Putamen (tissue), 1 donor: ENCODE measurements at regions not wholly inside any gene's neighbourhood (a gene's known extent, or its start where the extent isn't known, plus 50 kb on each side); places are given as distances from the start of the nearest gene placed in this dataset.

Experiments
- DNase-seq: peaks from one replicate; pipeline ENCODE4 v3.0.0-alpha.2; 2016; ENCODE audit warnings: low spot score

DNA sequence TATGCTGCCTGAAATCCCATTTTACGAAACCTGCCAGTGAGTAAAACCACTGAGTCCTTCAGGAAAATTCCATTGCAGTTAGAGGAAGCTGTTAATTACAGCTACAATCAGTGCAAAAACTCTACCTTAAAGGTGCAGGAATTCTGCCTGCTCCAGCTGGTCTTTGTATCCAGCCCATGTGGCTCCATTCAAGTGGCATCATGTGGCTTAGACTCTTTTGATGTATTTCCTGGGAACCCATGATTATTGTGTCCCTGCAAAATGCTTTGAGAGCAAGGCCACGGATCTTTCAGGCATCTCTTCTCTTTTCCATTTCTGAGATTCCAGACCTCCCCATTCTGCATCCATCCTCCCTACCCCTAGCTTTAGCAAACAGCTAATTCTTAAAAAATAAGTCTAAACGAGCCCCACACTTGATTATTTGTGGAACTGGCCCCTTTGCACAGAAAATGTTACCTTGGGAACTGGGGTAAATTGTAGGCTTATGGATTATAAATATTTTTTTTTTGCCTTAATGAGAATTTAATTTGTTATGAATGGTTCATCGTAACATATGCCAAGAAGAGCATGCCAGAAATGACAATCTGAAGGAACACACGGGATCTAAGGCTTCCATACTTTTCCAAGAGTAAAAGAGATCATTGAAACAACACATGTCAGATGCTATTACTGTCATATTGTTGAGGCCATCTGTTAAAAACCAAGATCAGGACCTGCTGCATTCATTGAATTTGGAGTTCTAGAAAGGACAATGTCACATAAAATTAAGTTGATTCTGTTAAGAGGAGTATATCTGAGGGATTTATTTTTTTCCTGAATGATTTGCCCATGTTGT lies 144.6 kb downstream of the TPH2 start:
- DNase-seq, result no peak

DNA sequence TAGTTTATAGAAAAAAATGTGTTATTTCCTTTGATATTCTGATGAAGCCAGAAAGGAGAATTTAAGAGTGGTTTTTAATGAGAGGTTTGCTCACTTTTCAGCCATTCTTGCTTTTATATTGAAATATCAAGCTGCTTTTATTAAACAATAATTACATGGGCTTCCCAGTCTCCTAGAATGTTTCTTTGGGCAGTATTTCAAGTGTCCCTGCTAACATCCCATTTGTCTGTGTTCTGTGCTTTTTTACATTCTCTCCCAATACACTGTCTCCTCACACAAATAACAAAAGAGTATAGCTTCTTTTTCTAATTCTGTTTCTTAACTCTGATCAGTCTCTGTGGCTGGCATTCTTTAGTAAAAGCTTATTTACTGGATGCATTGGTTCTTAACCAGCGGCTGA lies 145.4 kb downstream of the TPH2 start:
- no peak for DNase-seq

DNA sequence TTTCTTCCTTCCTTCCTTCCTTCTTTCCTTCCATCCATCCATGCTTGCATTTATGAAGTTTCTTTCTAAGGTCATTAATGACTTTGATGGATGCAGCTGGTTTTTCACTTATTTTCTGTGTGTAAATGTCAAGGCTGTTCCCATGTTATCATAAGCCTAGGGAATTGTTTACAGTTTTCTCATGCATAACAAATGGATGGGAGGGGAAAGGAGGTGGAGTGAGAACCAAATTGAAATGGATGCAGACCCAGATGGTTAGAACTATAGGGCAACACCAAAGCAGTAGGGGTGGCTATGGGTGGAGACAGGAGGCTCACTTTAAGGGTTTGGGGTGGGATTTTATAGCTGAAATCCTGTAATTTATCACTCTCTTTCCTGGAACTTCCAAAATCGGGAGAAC lies 146.2 kb downstream of the TPH2 start:
- DNase-seq, result no peak

DNA sequence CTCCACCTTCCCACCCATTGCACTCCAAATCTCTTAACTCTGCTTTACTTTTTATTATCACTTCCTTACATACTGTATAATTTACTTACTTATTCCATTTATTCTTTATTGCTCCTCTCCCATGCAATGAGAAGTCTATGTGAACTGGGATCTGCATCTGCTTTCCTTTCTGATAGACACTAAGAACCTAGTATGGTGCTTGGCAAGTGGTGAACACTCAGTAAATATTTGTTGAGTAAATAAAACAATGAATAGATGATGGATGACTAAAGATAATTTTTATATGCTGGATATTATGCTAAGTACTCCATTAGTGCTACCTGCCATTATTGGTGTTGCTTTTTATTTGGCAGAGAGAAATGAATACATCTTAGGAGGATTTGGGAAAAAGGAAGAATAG lies 151.0 kb downstream of the TPH2 start:
- DNase-seq, result no peak

DNA sequence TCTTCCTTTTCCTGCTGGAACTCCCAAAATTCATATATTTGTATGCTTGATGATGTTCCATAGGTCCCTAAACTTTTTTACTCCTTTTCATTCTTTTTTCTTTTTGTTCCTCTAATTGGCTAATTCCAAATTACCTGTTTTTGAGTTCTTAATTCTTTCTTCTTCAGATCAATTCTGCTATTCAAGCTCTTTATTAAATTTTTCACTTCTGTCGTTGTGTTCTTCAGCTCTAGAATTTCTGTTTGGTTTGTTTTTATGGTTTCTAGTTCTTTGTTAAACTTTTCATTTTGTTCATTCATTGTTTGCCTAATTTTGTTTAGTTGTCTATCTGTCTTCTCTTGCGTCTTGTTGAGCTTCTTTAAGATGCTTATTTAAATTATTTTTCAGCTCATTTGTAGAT lies 154.8 kb downstream of the TPH2 start:
- no peak for DNase-seq

DNA sequence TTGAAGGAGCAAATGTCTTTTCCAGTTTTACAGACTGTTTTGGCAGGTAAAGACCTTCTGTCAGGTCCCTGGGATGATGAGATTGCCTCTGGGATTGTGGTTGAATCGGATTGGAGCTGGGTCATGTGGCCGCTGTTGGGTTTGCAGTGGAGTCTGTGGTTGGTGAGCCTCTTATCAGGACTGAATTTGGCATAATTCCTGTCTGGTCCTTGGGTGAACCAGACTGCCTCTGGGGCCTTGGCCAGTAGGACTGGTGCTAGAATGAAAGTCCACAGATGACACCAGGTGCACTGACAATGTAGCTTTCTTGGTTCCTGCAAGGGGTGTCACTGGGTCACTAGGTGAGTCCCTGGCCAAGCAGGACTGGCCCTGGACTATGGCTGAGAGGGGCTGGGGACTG lies 155.3 kb downstream of the TPH2 start:
- no peak for DNase-seq

DNA sequence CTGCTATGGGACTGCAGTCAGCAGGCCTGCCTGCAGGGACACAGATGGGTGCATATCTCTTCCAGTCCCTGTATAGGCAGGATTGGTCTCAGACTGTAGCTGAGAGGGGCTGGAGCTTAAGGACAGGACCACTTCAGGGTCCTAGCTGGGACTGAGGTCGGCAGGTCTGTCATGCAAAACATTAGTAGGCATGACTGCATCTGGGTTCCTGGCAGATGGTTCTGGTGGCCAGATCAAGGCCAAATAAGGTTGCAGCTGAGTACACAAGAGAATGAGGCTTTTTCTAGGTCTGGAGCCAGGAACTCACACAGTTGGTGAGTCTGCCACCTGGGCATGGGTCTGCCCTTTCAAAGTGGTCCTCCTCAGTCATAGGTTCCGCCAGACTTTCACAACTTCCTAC lies 155.8 kb downstream of the TPH2 start:
- DNase-seq, result no peak

DNA sequence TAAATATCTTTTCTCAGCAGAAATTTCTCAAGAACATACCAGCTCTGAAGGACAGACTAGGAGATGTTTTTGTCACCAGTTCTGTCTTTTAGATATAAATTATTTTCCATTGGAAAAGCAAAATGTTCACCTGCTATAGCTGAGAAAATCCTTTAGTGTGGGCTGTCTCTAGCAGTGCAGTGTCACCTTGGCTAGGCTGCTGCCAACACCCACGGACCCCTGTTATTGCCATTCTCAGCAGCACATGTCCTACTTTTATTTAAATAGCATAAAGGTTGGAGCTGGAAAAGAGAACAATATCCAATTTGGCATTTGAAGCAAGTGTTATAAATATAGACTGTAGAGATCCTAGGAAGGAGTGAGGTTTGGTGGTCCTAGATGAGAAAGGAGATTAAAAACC lies 156.4 kb downstream of the TPH2 start:
- peak; percentile 53 for DNase-seq

DNA sequence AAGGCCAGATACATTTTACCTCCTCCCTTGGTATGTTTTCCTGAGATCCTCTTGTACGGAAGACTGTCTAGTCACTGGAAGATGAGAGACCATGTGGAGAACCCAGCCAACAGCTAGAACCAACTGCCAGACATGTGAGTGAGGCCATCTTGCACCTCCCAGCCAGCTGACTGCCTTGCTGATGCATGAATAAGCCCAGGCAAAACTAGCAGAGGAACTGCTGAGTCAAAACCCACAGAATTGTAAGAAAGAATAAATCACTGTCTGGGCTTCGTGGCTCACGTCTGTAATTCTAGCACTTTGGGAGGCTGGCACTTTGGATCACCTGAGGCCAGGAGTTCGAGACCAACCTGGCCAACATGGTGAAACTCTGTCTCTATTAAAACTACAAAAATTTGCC lies 160.0 kb downstream of the TPH2 start:
- no peak for DNase-seq

DNA sequence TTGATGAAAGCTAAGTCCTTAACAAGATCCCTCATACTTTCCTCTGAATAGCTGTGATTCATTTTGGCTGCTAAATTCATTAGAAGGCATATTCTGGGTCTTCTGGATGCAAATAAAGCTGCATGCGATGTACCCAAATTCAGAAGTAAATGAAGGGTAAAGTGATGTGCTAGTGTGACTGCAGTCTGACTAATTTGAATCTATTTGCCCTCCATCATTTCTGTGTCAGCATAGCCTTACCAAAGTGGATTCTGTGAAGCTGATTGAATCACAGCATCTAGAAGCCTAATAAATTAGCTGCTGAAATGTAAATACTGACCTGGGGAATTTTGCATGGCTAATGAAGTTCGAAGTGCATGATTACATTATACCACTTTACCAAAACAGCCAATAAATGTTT lies 162.2 kb downstream of the TPH2 start:
- DNase-seq, result no peak

DNA sequence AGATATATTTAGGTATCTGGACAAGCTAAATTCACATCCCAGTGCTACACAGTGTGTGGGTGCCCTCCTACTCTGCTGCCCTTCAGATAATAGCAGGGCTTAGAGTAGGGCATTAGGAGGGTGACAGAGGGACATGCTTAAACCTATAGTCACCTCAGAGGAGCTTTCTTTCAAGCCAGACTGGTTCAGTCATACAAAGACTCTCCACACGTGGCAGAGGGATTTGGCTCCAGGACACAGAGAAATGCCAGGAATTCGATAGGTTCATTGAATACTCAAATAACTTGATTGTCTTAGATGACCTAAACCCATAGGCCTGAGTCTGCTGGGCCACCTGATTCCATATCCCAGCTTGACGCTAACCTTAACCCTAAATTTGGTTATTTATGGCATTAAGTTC lies 163.5 kb downstream of the TPH2 start:
- DNase-seq, result no peak

DNA sequence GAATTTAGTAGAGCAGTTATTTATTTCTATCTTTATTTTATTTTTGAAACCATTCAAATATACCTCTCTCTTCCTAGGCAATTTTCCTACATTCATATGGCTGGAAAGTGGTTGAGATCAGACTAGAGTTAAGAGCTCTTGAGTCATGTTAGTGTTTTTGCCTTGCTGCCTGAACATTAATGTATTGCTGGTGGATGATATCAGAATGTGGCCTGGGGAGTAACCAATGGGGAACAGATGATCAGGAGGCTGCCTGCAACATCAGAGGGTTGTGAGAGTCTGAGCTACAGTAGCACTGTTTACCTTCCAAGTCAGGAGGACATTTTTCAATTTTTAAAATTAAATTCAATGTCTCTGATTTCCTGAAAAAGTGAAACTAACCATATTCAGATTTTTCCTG lies 166.3 kb upstream of the TRHDE start:
- DNase-seq, result no peak

DNA sequence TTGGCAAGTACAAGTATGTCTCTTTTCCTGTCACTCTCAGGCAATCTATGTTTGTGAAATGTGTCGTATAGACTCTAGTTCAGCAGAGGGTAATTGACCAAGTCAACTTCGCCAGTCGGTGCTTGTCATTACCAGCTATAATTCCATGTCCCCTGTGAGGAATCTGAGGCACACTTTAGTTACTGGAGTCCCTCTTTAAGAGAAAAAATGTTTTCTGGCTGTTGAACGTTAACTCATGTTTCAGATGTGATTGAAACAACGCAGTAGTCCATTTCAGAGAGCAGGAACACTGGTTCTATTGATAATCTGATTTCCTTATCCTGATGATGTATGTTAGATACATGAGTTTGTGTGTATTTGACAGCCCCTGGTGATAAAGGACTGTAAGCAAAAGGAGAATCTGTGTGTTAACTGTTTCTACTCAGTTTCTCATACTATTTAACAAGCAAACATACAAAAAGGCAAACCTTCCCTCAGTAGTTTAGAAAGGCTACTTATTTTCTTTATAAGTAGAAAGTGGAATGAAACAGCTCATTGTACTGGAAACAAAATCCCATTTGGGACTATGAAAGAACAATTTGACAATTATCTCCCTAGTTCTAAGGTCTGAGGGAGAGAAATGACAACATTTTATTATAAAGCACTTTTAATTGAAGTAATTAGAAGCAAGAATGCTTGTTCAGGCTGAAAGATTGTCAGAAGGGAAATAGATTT lies 161.1 kb upstream of the TRHDE start:
- peak; percentile 37 for DNase-seq

DNA sequence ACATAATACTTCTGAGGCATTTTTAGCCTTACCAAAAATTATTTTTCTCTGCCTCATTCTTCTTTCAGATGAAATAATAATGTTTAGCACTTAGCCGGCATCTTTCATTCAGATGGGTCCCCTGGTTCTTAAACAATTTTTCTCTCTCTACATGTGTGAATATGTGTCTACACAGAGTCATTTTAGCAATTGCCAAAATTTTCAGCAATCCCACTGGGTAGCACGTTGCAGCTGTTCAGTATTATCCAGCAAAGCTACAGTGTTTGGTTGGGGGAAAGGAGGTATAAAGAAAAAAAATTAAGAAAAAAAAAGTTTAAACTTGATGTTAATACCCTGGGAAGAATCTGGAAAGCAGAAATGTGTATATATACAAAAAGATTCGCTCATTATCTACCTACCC lies 160.5 kb upstream of the TRHDE start:
- DNase-seq, result no peak

DNA sequence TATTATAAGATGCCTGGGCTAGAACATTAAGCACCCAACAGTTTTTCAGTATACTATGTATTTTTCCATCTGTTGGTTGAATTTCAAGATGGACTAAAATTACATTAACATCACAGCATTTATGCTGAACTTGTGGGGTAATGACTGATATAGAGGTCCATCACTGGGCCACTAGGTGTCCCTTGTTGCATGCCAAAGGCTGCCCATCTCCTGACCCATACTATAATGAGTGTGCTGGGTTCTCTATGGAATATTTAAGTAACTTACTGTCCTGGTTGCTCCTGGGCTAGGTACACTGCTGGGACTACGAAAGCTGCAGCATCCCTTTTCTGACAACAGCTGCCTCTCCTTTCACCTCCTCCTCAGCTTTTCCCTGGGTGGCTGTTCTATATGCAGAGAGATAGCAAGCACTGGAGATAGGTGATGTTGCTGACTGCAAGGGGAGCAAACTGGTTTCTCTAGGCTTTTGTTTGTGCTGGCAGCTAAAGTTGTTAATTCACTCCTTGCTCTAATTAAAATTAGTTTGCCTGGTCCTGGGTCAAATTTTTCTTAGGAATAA lies 138.6 kb upstream of the TRHDE start:
- DNase-seq, result no peak

DNA sequence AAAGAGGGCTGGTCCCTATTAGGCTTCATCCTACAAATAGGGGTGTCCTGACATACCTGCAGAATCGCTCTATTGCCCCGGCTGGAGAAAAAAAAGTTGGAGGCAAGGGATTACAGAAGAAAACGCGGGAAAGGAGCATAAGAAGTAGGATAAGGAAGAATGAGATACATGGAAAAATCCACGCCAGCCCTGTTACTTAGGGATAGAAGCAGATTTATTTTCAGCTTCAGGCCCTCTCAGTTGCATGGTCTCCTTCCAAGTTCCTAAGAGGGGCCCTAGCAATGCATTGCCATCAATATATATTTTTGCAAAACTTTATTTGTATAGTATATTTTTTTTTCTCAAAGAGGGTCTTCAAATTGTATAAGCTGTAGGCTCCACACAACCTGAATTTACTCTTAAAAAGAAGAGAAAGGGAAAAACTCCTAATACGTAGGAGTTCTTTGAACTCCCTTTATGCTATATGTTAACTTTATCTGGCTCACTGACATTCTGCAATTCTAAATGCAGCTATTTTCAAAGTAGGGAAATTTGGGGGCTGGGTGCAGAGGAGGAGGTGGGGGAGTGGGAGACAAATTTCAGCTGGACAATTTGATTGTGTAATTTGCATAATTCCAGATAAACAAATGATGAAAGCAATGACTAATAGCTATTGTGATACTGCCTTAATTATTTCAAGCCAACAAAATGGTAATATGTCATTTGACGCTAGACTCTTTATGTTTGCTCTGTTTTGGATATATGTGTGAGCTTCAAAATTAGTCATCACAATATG lies 137.7 kb upstream of the TRHDE start:
- DNase-seq, result no peak

DNA sequence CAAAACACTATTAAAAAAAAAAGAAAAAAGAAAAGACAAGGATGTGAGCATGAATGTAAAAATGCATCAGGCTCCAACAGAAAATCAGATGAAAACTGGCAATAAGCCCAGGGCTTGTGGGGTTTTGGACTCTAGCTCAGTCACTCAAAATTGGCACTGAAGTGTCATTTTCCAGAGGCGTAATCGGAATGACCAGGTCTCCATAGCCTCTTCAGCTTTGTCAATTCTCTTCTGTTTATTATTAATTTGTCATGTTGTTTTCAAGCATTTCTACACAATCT lies 137.2 kb upstream of the TRHDE start:
- no peak for DNase-seq

DNA sequence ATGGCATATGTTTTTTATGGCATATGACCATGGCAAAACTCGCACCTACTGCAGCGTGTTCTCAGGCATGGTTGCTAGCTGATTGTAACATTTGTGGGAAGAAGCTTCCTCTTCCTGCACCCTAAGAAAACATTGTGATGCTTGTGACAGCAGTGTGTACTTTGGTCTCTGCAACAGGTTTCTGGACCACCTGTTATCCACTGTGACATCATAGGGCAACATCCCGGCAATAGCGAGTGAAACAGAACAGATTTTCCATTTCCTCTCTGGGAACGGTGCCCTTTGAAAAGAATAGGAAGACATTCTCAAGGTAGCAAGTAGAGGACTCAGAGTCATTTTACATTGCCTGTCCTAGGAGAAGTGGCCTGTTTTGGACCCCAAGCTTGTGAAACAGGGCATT lies 135.4 kb upstream of the TRHDE start:
- no peak for DNase-seq

DNA sequence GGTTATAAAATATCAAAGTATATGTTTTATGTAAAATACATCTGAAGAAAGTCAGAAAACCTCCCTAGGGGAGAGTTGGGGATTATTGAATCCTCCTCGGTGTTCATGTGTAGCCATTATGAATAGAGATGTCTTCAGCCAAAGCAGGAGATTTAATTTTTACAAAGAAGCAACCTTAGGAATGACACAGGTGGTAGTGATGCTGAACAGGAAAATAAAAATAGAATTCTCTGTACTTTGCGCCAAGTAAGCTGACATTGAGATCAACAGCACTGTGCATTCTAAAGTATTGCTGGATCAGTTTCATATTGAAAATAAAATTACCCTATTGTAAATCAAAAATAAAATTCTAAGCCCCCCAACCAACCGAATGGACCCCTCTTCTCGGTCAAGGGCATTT lies 132.8 kb upstream of the TRHDE start:
- DNase-seq, result no peak

DNA sequence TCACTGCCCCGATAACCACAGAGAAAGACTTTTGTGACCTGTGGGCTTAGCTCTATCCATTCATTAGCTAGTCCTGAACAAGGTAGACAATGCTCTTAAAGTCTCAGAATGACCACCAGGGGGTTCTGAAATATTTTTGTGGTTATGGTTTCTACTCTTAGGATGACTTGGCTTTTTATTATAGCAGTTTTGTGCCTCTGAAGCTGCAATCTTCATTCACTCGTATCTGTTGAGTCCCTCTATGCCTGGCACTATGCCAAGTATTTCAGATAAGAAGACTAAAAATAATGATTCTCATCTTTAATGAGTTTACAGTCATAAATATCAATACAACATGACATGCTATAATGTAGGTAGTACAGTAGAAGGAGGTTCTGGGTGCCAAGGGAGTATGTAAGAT lies 130.8 kb upstream of the TRHDE start:
- no peak for DNase-seq

DNA sequence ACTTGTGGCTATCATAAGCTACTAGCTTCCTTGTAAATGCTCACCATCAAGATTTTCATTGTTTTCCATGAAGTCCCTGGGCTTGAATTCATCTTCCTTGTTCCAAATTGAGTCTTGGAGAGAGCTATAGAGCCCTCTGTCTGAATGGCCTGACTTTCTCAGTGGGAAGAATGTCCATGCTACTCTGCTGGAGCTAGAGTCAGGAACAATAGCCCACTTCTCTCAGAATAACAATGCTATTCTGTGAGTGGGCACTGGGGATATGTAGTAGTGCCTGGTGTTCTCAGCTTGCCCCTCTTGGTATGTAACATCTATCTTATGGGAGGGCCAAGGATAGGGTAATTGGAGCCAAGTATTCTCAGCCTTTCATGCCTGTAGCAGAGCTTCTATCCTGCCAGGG lies 127.6 kb upstream of the TRHDE start:
- peak; percentile 24 for DNase-seq

DNA sequence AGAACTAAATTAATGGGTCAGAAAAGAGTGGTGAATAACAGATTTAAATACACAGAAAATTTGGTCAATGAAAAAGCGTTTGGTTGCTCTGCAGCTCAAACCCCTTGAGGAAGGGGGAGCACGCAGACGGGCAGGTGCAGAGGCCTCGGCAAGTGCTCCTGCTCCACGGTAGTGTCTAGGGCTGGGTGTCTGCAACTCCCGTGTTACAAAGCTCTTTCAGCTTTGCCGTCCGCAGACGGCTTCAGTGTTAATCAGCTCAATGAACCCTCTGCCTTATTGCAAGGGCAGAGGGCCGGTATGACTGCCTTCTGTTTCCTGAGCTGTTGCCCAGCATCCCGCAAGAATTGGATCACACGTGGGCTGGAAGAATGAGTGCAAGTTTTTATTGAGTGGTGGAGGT lies 125.7 kb upstream of the TRHDE start:
- no peak for DNase-seq

DNA sequence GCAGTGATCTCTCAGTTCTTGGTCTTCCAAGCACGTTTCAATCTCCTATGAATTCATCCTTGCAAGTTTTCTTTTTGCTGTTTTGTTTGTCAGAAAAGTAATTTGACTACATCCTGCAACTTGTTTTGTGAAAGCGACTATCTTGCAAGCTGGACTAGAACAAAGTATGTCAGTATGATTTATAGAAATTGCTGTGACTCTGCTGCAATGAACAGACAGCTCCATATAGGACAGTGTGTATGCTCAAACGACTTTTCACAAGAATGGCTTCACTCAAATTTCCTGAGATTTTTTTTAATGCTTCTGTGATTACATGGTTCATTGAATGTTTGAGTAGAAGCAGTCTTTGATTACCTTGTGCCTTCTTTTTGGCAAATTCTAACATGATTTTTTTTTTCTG lies 123.5 kb upstream of the TRHDE start:
- no peak for DNase-seq
